NCI-H2227 (cell line): ENCODE measurements at regions not wholly inside any gene's neighbourhood (a gene's known extent, or its start where the extent isn't known, plus 50 kb on each side); places are given as distances from the start of the nearest gene placed in this dataset.
"Not testable (repeated sequence)": the region's sequence is repeated elsewhere in the genome, so short reads cannot be mapped to it uniquely, and the experiment has no call there.

Experiments used
- DNase-seq: peaks from one replicate; lab custom pipeline; 2025; ENCODE audit not compliant: unreplicated experiment; lab: John Stamatoyannopoulos, UW

GRCh38 chr18:42533009-42533575, 578.1 kb downstream of the PIK3C3 start:
- DNase-seq: peak; percentile 85

- DNase-seq: no peak
Observed at GRCh38 chr18:42533616-42534015, 578.6 kb downstream of the PIK3C3 start.

DNA sequence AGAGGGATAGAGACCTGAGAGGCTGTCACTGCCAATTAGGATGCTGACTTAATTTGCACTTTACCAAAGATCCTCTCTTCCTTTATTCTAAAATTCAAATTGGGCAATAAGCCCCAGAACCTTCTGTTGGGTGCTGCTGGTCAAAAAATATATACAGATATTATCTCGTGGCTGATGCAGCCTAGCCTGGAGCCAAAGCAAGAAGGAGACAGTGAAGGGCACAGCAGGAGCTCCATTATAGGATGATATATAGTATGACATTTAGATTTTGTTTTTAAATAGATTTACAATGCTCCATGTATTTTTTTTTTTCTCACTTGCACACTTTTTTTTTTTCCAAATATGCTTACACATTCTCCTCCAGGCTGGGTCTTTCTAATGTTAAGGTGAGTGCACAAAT, 579.3 kb downstream of the PIK3C3 start:
- DNase-seq: peak; percentile 22

GRCh38 chr18:42536442-42536841, 579.0 kb downstream of the RIT2 start:
- DNase-seq: no peak

- no peak for DNase-seq
Observed at GRCh38 chr18:42537291-42537690, 578.2 kb downstream of the RIT2 start.

- no peak for DNase-seq
Observed at GRCh38 chr18:42544901-42545300, 570.6 kb downstream of the RIT2 start.

GRCh38 chr18:42545825-42546224, 569.7 kb downstream of the RIT2 start:
- no peak for DNase-seq

- no peak for DNase-seq
Observed at GRCh38 chr18:42548493-42548892, 567.0 kb downstream of the RIT2 start.

DNA sequence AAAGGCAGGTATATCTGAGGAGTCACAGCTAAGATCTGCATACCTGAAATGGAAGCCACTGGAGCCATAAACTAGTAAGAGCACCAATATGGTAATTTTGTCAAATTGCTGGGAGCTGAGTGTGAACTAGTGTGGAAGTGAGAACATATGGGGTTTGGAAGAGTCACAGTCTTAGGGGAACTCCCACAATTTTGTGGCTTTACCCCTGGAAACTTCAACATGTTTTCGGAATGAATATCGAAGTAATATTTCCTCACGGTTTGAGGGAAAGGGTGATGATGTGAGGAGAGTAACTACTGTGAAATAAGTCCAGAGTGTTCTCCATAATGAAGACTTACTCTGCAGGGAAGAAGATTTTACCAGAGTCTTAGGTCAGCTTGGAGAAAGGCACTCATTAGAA, 565.9 kb downstream of the RIT2 start:
- no peak for DNase-seq

DNA sequence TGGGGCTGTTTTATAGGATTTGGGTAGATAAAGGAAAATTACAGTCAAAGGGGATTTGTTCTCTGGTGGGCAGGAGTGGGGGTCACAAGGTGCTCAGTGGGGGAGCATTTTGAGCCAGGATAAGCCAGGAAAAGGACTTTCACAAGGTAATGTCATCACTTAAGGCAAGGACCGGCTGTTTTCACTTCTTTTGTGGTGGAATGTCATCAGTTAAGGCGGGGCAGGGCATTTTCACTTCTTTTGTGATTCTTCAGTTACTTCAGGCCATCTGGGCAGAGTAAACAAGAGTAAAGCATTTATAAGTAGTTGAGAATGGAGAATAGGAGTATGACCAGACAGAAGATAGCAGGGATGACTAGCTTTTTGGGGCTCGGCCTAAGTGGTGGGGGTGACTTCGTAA, 562.9 kb downstream of the RIT2 start:
- DNase-seq: not testable (repeated sequence)

GRCh38 chr18:42559069-42559690, 556.3 kb downstream of the RIT2 start:
- DNase-seq: no peak

- no peak for DNase-seq
Observed at GRCh38 chr18:42561521-42561920, 554.0 kb downstream of the RIT2 start.

DNA sequence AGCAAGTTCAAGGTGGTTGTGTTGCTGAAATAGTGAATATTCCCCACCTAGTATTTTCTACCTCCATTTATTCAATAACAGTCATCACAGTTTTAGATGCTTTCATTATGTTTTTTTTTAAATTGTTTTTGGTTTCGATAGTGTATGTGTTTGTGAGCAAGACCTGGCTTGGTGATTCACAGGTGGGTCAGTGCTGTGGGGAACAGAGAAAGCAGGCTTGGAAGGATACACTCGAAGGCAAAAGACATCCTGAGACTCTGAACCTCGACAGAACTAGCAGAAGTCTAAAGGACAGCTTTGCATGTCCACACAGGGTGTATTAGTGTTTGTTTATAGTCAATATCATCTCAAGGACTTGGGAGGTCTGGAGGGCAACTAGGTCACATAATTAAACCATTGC, 551.5 kb downstream of the RIT2 start:
- DNase-seq: no peak

- no peak for DNase-seq
Observed at GRCh38 chr18:42564761-42565160, 550.7 kb downstream of the RIT2 start.

- DNase-seq: no peak
Observed at GRCh38 chr18:42568773-42569172, 546.7 kb downstream of the RIT2 start.

GRCh38 chr18:42574871-42575270, 540.6 kb downstream of the RIT2 start:
- peak; percentile 38 for DNase-seq

DNA sequence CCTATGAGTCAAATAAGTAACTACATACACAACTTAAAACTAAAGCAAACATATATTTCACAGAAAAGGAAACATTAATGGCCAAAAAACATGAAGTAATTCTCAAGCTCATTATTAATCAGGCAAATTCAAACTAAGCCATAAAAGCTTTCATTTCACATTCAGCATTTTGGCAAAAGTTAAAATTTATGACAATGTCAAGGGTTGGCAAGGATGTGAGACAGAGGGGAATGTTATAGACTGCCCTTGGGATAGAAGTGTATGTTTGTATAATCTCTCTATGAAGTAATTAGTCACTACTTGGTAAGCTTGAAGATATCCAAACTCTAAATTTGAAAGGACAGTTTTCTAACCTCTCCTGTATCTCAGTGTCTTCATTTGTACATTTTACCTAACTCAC, 539.4 kb downstream of the RIT2 start:
- DNase-seq: no peak

- no peak for DNase-seq
Observed at GRCh38 chr18:42578792-42579191, 536.7 kb downstream of the RIT2 start.

- no peak for DNase-seq
Observed at GRCh38 chr18:42582266-42582665, 533.2 kb downstream of the RIT2 start.

GRCh38 chr18:42583283-42583731, 532.2 kb downstream of the RIT2 start:
- DNase-seq: no peak

DNA sequence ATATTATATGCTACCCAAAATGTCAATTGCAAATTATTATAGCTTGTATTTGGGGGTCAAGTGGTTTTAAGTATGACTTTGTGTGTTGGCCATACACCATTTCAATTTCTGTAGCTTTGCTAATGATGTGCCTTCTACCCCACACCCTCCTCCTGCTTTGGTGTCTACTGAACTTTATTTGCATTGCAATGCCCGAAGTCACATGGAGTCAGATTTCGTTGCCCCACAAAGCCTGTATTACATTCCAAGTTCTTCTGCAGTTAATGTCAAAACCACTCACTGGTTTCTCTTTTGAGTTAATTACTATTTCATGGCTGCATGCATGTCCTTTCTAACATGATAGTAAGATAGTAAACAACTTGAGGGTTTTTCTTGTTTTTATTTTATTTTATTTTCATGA, 528.9 kb downstream of the RIT2 start:
- DNase-seq: no peak

GRCh38 chr18:42588786-42589185, 526.7 kb downstream of the RIT2 start:
- no peak for DNase-seq

- DNase-seq: no peak
Observed at GRCh38 chr18:42604820-42605219, 510.7 kb downstream of the RIT2 start.
